ENCODE measurements at regions not wholly inside any gene's neighbourhood (a gene's known extent, or its start where the extent isn't known, plus 50 kb on each side); places are given as distances from the start of the nearest gene placed in this dataset.

DNA sequence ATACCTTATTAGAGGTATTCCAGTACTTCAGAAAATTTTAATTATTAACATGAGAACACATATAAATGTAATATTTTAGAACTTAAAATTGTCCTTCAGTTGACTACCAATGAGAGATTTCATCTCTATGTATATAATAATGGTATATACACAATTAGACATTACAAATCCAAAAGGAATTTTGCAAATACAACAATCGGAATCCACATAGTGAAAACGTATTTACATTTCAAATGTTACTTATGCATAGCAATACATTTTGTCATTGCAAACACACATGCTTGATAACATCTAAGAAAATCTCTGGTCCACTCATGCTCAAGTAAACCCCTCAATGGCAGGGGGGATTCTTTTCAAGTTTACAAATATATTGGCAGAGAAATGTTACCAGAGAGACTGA, 2345.2 kb downstream of the PCDH9 start:
- Mint-ChIP-seq H3K4me1 (ENCODE audit: unreplicated experiment) (no peaks in the 10 kb centered on the region), H3K9me3 (ENCODE audit: unreplicated experiment) (peaks cover 10% of the 10 kb centered on the region), H3K27ac (ENCODE audit: unreplicated experiment) (no peak overlapping the region), H3K36me3 (ENCODE audit: unreplicated experiment) (no peaks in the 10 kb centered on the region), H3K27me3 (ENCODE audit: unreplicated experiment) (no peaks in the 10 kb centered on the region), H3K4me3 (ENCODE audit: unreplicated experiment) (no peak overlapping the region)
- TF ChIP-seq, protein P1, sequence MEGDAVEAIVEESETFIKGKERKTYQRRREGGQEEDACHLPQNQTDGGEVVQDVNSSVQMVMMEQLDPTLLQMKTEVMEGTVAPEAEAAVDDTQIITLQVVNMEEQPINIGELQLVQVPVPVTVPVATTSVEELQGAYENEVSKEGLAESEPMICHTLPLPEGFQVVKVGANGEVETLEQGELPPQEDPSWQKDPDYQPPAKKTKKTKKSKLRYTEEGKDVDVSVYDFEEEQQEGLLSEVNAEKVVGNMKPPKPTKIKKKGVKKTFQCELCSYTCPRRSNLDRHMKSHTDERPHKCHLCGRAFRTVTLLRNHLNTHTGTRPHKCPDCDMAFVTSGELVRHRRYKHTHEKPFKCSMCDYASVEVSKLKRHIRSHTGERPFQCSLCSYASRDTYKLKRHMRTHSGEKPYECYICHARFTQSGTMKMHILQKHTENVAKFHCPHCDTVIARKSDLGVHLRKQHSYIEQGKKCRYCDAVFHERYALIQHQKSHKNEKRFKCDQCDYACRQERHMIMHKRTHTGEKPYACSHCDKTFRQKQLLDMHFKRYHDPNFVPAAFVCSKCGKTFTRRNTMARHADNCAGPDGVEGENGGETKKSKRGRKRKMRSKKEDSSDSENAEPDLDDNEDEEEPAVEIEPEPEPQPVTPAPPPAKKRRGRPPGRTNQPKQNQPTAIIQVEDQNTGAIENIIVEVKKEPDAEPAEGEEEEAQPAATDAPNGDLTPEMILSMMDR (IDR thresholded peaks at IDR 0.05), result no peak
- DNase-seq (ENCODE audit: extremely low spot score, unreplicated experiment), result no peak

DNA sequence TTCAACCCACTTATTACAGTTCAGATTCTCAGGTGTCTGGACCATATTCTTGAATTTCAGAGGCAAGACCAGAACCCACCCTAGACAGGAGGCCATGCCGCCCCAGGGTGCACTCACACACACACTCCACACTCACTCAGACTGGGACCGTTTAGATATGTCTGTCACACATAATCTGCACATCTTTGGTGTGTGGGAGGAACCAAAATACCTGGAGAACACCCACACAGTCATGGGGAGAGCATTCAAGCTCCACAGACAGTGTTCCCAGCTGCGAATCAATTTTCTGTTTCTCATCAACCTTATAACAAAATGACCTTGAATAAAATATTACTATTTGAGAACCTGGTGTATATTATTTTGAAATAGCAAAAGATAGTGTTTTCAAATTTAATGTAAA, 2353.0 kb downstream of the PCDH9 start:
- no peaks in the 10 kb centered on the region for H3K4me1 Mint-ChIP-seq (ENCODE audit: unreplicated experiment)
- peaks cover 10% of the 10 kb centered on the region for H3K9me3 Mint-ChIP-seq (ENCODE audit: unreplicated experiment)
- no peak overlapping the region for H3K27ac Mint-ChIP-seq (ENCODE audit: unreplicated experiment)
- H3K4me3 Mint-ChIP-seq (ENCODE audit: unreplicated experiment), result no peak overlapping the region
- H3K27me3 Mint-ChIP-seq (ENCODE audit: unreplicated experiment), result no peaks in the 10 kb centered on the region
- TF ChIP-seq, protein P1 (IDR thresholded peaks at IDR 0.05), result no peak
- no peaks in the 10 kb centered on the region for H3K36me3 Mint-ChIP-seq (ENCODE audit: unreplicated experiment)
- no peak for DNase-seq (ENCODE audit: extremely low spot score, unreplicated experiment)

DNA sequence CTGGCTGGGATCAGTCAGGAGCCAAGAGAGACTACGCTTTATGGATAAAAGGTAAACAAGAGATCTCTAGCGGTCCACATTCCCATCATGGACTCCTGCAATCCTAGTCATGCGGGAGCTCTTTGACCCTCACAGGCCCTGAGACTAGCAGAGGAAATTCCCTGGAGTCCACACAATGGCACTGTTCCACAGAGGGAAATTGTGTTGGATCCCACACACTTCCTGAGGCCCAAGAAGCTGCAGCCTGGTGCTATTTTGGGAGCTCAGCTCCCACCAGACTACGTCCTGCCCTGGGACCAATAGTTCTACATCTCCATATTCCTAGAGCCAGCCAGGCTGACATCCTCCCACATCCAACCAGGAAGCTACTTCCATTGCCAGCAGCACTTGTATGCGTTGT, 2358.4 kb downstream of the PCDH9 start:
- Mint-ChIP-seq H3K4me1 (ENCODE audit: unreplicated experiment) (no peaks in the 10 kb centered on the region), H3K27me3 (ENCODE audit: unreplicated experiment) (no peaks in the 10 kb centered on the region), H3K9me3 (ENCODE audit: unreplicated experiment) (peaks cover 16% of the 10 kb centered on the region), H3K36me3 (ENCODE audit: unreplicated experiment) (peaks cover 2% of the 10 kb centered on the region), H3K27ac (ENCODE audit: unreplicated experiment) (no peak overlapping the region), H3K4me3 (ENCODE audit: unreplicated experiment) (no peak overlapping the region)
- DNase-seq (ENCODE audit: extremely low spot score, unreplicated experiment), result no peak
- TF ChIP-seq, protein P1 (IDR thresholded peaks at IDR 0.05), result no peak

DNA sequence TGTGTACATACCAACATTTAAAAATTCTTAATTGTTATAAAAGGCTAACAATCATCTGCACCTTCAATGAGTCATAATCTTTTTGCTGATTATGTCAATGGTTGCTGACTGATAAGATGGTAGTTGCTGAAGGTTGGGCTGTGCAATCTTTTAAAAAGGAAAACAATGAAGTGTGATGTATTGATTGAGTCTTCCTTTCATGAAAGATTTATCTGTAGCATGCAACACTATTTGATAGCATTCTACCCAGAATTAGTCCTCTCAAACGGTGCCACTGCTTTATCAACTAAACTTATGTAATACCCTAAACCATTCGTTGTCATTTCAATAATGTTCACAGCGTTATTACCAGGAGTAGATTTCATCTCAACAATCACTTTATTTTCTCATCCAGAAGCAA, 2360.6 kb downstream of the PCDH9 start:
- Mint-ChIP-seq H3K27me3 (ENCODE audit: unreplicated experiment) (no peaks in the 10 kb centered on the region), H3K4me3 (ENCODE audit: unreplicated experiment) (no peak overlapping the region), H3K27ac (ENCODE audit: unreplicated experiment) (no peak overlapping the region), H3K9me3 (ENCODE audit: unreplicated experiment) (peaks cover 16% of the 10 kb centered on the region), H3K4me1 (ENCODE audit: unreplicated experiment) (no peaks in the 10 kb centered on the region), H3K36me3 (ENCODE audit: unreplicated experiment) (peaks cover 2% of the 10 kb centered on the region)
- TF ChIP-seq, protein P1 (IDR thresholded peaks at IDR 0.05), result no peak
- no peak for DNase-seq (ENCODE audit: extremely low spot score, unreplicated experiment)

DNA sequence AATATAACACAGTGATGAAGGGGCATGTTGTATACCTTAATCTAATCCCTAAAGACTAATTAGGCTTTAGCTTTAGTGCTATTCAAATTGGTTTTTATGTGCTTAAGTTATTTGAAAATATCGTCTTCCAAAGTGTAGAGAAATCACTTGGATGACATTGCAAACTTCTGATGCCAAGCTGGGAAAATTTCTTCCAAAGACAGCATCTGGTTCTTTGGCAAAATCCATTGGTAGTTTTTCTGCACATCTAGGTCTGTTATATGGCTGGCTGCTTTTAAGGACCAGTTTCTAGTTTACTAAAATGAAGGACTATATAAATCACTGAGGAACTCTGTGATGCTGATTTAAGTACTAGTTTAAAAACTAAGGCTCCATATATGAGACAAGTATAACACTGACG, 2362.3 kb downstream of the PCDH9 start:
- no peak overlapping the region for H3K27ac Mint-ChIP-seq (ENCODE audit: unreplicated experiment)
- no peaks in the 10 kb centered on the region for H3K27me3 Mint-ChIP-seq (ENCODE audit: unreplicated experiment)
- no peaks in the 10 kb centered on the region for H3K4me1 Mint-ChIP-seq (ENCODE audit: unreplicated experiment)
- TF ChIP-seq, protein P1 (IDR thresholded peaks at IDR 0.05), result no peak
- H3K36me3 Mint-ChIP-seq (ENCODE audit: unreplicated experiment), result peaks cover 2% of the 10 kb centered on the region
- no peak for DNase-seq (ENCODE audit: extremely low spot score, unreplicated experiment)
- no peak overlapping the region for H3K4me3 Mint-ChIP-seq (ENCODE audit: unreplicated experiment)
- peaks cover 16% of the 10 kb centered on the region for H3K9me3 Mint-ChIP-seq (ENCODE audit: unreplicated experiment)
